K562 (cell line): ENCODE measurements at regions not wholly inside any gene's neighbourhood (a gene's known extent, or its start where the extent isn't known, plus 50 kb on each side); places are given as distances from the start of the nearest gene placed in this dataset.

Experiments used
- ATAC-seq: fragments of 200-7000 bp; cut with Tn5 transposase; 3 replicates; pipeline ENCODE4 v1.9.1; 2020; ENCODE audit warnings: moderate library complexity
- BruUV-seq: library from RNA; stranded (reverse); fragments of 400-500 nt; replicated peaks from 2 replicates; lab custom pipeline; 2021; lab: Mats Ljungman, UMichigan
- CTCF ChIA-PET: fragments of 300-600 bp; formaldehyde crosslinking; extraction: SDS; loops from one replicate; lab custom pipeline; 2021; ENCODE audit warnings: low intra/inter-chr PET ratio; lab: Yijun Ruan, JAX
- POLR2A ChIA-PET: fragments of 300-600, 350-650 bp; sonication (Branson Sonifier 250); formaldehyde crosslinking; extraction: SDS; loops from one replicate; lab custom pipeline; 2021; ENCODE audit warnings: antibody characterized with exemption, inconsistent platforms; lab: Yijun Ruan, JAX
- DNase-seq, 4 experiments: peaks; one replicate each; pipeline versions ENCODE4 v3.0.0 to v3.0.0-alpha.2; 2011 to 2018; ENCODE audit warnings: low spot score in 3 of 4, mixed read lengths in 3 of 4; ENCODE audit errors: extremely low read depth in 1 of 4
- FAIRE-seq: peaks from 2 replicates; lab custom pipeline; 2011; peaks lifted over from hg19 to GRCh38; lab: Jason Lieb, UNC
- H2AFZ ChIP-seq: 2 replicates; pipeline ENCODE4 v1.6.0; 2011; ENCODE audit warnings: low read depth, low read length, control low read depth, inconsistent platforms
- H3K27ac ChIP-seq: fragments of 200-600 bp; 3 replicates; pipeline ENCODE4 v1.8.0; 2011; ENCODE audit warnings: low read depth, mild to moderate bottlenecking, control low read depth, inconsistent platforms, low read length, moderate library complexity, mixed read lengths; ENCODE audit errors: extremely low read depth
- H3K27me3 ChIP-seq, 2 experiments: fragments of 300-600 bp in 1 of 2; 2 replicates in 1 of 2; 3 replicates in 1 of 2; pipeline versions ENCODE4 v1.6.0 to v1.8.0; 2011; ENCODE audit warnings: inconsistent platforms in 2 of 2, low read length in 2 of 2, mild to moderate bottlenecking in 1 of 2, mixed read lengths in 1 of 2, moderate library complexity in 1 of 2; ENCODE audit not compliant: control insufficient read depth in 2 of 2, insufficient read depth in 2 of 2
- H3K36me3 ChIP-seq: fragments of 300-600 bp; 3 replicates; pipeline ENCODE4 v1.8.0; 2011; ENCODE audit warnings: mild to moderate bottlenecking, low read length, inconsistent platforms; ENCODE audit not compliant: control insufficient read depth, insufficient read depth
- H3K4me1 ChIP-seq, 2 experiments: fragments of 200-600 bp in 1 of 2; replicated peaks in 1 of 2; 2 replicates in 1 of 2; 3 replicates in 1 of 2; pipeline versions ENCODE4 v1.5.1 to v1.8.0; 2011; ENCODE audit warnings: inconsistent platforms in 2 of 2, low read length in 2 of 2, mild to moderate bottlenecking in 1 of 2, mixed read lengths in 1 of 2, moderate library complexity in 1 of 2; ENCODE audit not compliant: control insufficient read depth in 2 of 2, insufficient read depth in 2 of 2
- H3K4me2 ChIP-seq: 2 replicates; pipeline ENCODE4 v1.6.1; 2011; ENCODE audit warnings: low read length, control low read depth, inconsistent platforms, mixed read lengths; ENCODE audit not compliant: insufficient read depth
- H3K4me3 ChIP-seq: fragments of 200-600 bp; sonication (generic), shearing (Covaris generic); 2 replicates; pipeline ENCODE4 v1.5.1; 2016; ENCODE audit warnings: control low read depth, inconsistent platforms
- H3K79me2 ChIP-seq: fragments of 200-600 bp; 3 replicates; pipeline ENCODE4 v1.8.0; 2011; ENCODE audit warnings: low read length, inconsistent platforms; ENCODE audit not compliant: control insufficient read depth, insufficient read depth
- H3K9ac ChIP-seq, 2 experiments: 2 replicates each; pipeline versions ENCODE4 v1.6.0 to v1.6.1; 2011; ENCODE audit warnings: low read depth in 2 of 2, low read length in 2 of 2, control low read depth in 1 of 2, inconsistent platforms in 1 of 2, mild to moderate bottlenecking in 1 of 2, mixed read lengths in 1 of 2; ENCODE audit not compliant: insufficient read depth in 1 of 2
- H3K9me1 ChIP-seq: one replicate; pipeline ENCODE4 v1.6.0; 2011; ENCODE audit warnings: inconsistent platforms, mild to moderate bottlenecking, low read length, moderate library complexity; ENCODE audit not compliant: control insufficient read depth, insufficient read depth
- H3K9me3 ChIP-seq: replicated peaks from 2 replicates; pipeline ENCODE4 v1.5.1; 2011; ENCODE audit warnings: low read depth, low read length, inconsistent platforms; ENCODE audit not compliant: control insufficient read depth, insufficient read depth
- H4K20me1 ChIP-seq: replicated peaks from 2 replicates; pipeline ENCODE4 v1.6.1; 2011; ENCODE audit warnings: low read length, inconsistent platforms, mixed read lengths; ENCODE audit not compliant: control insufficient read depth, insufficient read depth
- ARID2 ChIP-seq: fragments of 450-650 bp; IDR thresholded peaks from 2 replicates; pipeline ENCODE4 v1.6.1; 2017; ENCODE audit warnings: antibody characterized with exemption, mild to moderate bottlenecking
- ATF1 ChIP-seq, 2 experiments: fragments of 450-650 bp in 1 of 2; IDR thresholded peaks; 2 replicates each; pipeline ENCODE4 v1.6.1; 2016; ENCODE audit warnings: missing compliant biosample characterization in 1 of 2, missing genetic modification characterization in 1 of 2
- ETV6 ChIP-seq, 3 experiments: fragments of 150-350 bp in 1 of 3; sonication (generic) in 1 of 3; formaldehyde crosslinking in 1 of 3; IDR thresholded peaks; 2 replicates each; pipeline versions ENCODE4 v1.6.1 to v1.8.0; 2014 to 2022; ENCODE audit warnings: borderline replicate concordance in 2 of 3, low read depth in 2 of 3, antibody characterized with exemption in 1 of 3, low read length in 1 of 3, mild to moderate bottlenecking in 1 of 3, missing genetic modification reagents in 1 of 3
- FUS ChIP-seq: fragments of 200-400 bp; formaldehyde crosslinking; optimal IDR thresholded peaks from 2 replicates; pipeline ENCODE3; 2017; ENCODE audit warnings: low read depth, low read length
- GABPA ChIP-seq: fragments of 200-800 bp; sonication (Bioruptor generic); conservative IDR thresholded peaks from 2 replicates; pipeline ENCODE4 v1.6.1; 2016; ENCODE audit warnings: low read depth, missing genetic modification characterization, missing compliant biosample characterization
- HDAC6 ChIP-seq: IDR thresholded peaks from 2 replicates; pipeline ENCODE4 v1.6.1; 2012; ENCODE audit warnings: low read depth, mild to moderate bottlenecking, control low read depth, inconsistent platforms, low read length, moderate library complexity
- IFI16 ChIP-seq: fragments of 250-450 bp; sonication (Bioruptor Pico); IDR thresholded peaks from 2 replicates; pipeline ENCODE4 v2.1.2; 2022; ENCODE audit warnings: mild to moderate bottlenecking, inconsistent platforms
- PHB2 ChIP-seq: fragments of 450-650 bp; IDR thresholded peaks from 2 replicates; pipeline ENCODE4 v1.6.1; 2017; ENCODE audit warnings: low read depth
- RBFOX2 ChIP-seq: fragments of 200-400 bp; formaldehyde crosslinking; IDR thresholded peaks from 2 replicates; pipeline ENCODE4 v1.6.1; 2017; ENCODE audit warnings: low read depth, mild to moderate bottlenecking, low read length, moderate library complexity
- RBM34 ChIP-seq: fragments of 200-400 bp; formaldehyde crosslinking; IDR thresholded peaks from 2 replicates; pipeline ENCODE4 v1.6.1; 2018; ENCODE audit warnings: low read length, borderline replicate concordance; ENCODE audit not compliant: insufficient read depth
- RFX1 ChIP-seq: fragments of 450-650 bp; IDR thresholded peaks from 2 replicates; pipeline ENCODE4 v1.6.1; 2016; ENCODE audit warnings: mild to moderate bottlenecking, moderate library complexity
- RUNX1 ChIP-seq: sonication (generic); IDR thresholded peaks from 2 replicates; pipeline ENCODE4 v1.6.1; 2016; ENCODE audit warnings: antibody characterized with exemption, low read depth
- TAL1 ChIP-seq: fragments of 450-650 bp; IDR thresholded peaks from 2 replicates; pipeline ENCODE4 v1.6.1; 2016; ENCODE audit warnings: mild to moderate bottlenecking
- ZNF184 ChIP-seq: sonication (generic); formaldehyde crosslinking; IDR thresholded peaks from 2 replicates; pipeline ENCODE4 v1.5.0; 2020; ENCODE audit warnings: missing genetic modification reagents
- WGBS: fragments of 100-300 bp; shearing (Covaris generic); methylation state at CpG from one replicate; pipeline ENCODE4 v1.1.6; 2016; ENCODE audit warnings: low coverage, mixed read lengths; ENCODE audit not compliant: insufficient coverage; ENCODE audit errors: missing lambda C conversion rate; 5-methylcytosine and 5-hydroxymethylcytosine counted together
- in situ Hi-C: fragments of 300-500 bp; cut with MboI; formaldehyde crosslinking; loops from 4 replicates; pipeline ENCODE4 v1.15.0; 2018; ENCODE audit warnings: inconsistent platforms, mixed read lengths
- intact Hi-C: fragments of 100-400 bp; cut with micrococcal nuclease; formaldehyde crosslinking; loops from 2 replicates; pipeline ENCODE4 v1.14.2; 2022
- TF ChIP-seq, protein P1 (sequence below): sonication (generic); formaldehyde crosslinking; IDR thresholded peaks from 2 replicates; pipeline ENCODE4 v1.8.1; 2023; ENCODE audit warnings: mild to moderate bottlenecking, missing genetic modification reagents
- TF ChIP-seq, protein P2 (sequence below): sonication (generic); formaldehyde crosslinking; IDR thresholded peaks from 2 replicates; pipeline ENCODE4 v1.8.1; 2022; ENCODE audit warnings: missing genetic modification reagents
- TF ChIP-seq, protein P3 (sequence below): fragments of 450-650 bp; formaldehyde crosslinking; IDR thresholded peaks from 2 replicates; pipeline ENCODE4 v1.4.0; 2020; ENCODE audit warnings: mild to moderate bottlenecking, moderate library complexity

DNA sequence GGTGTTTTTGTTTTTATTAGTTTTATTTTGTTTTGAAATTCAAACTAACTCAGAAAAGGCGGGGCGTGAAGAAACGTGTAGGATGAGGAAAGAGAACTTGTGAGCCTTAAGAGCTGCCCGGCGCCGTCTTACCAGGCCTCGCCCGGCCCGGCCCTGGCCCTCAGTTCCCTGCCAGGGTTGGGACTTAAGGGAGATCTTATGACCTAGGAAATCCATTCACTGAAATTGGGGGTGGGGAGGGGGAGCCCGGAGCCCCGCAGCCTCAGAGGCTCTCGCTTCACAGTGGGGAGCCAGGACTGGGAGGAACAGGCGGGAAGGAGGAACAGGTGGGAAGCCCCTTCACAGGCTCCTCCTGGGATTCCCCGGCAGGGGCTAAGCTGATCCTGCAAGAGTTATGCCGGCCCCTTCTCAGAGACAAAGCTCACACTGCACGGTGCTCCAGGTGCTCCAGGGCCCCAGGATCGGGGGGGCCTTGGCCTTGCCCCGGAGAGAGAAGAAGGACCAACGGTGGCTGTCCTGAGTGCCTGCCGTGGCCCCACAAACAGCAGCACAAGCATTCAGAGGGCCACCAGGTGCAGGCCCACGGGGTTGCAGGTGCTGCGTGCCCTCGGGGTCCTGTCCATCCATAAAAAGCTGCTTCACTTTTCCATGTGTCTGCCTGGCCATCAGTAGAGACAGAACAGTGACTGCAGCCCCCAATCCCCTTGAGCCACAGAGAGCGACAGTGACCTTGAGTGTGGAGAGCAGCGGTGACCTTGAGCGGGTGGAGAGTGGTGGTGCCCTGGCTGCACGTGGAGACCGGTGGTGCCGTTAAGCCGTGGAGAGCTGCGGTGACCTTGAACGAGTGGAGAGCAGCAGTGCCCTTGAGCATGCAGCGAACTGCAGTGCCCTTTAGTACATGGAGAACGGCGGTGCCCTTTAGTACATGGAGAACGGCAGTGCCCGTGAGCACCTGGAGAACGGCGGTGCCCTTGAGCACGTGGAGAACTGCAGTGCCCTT lies 152.7 kb downstream of the DLL1 start:
- peaks cover 13 to 75% of the 10 kb centered on the region in 2 experiments; a peak in 4 of 5 replicates for H3K27me3 ChIP-seq
- H4K20me1 ChIP-seq, result no peaks in the 10 kb centered on the region
- intact Hi-C loops, result no loop called here
- no peaks in the 10 kb centered on the region for H3K79me2 ChIP-seq
- in situ Hi-C loops, result no loop called here
- H3K36me3 ChIP-seq, result no peaks in the 10 kb centered on the region
- ChIA-PET POLR2A (interaction anchor here (0.7 to 1.1 kb wide), 2 partner anchors 13 to 356 kb away, joined by 3 to 5 read pairs; no protein-coding TSS in a partner anchor), CTCF (no interaction called here)
- WGBS, result 6% methylated on average over 40 of the region's 40 CpGs
- BruUV-seq, result no TSS peak
- DNase-seq (no peak), ATAC-seq (no peak), FAIRE-seq (no peak)
- H3K9me3 ChIP-seq, result no peaks in the 10 kb centered on the region
- no peaks in the 10 kb centered on the region for H3K9me1 ChIP-seq
- no peak overlapping the region for H3K4me3 ChIP-seq
- no peak overlapping the region for H3K9ac ChIP-seq
- H3K4me2 ChIP-seq, result no peak overlapping the region
- no peak overlapping the region for H3K27ac ChIP-seq
- H3K4me1 ChIP-seq, result peaks cover 0 to 9% of the 10 kb centered on the region in 2 experiments; a peak in 2 of 5 replicates
- no peak overlapping the region for H2AFZ ChIP-seq
- TF ChIP-seq PHB2, result no peak
- TF ChIP-seq RUNX1, result no peak
- TF ChIP-seq, protein P1, sequence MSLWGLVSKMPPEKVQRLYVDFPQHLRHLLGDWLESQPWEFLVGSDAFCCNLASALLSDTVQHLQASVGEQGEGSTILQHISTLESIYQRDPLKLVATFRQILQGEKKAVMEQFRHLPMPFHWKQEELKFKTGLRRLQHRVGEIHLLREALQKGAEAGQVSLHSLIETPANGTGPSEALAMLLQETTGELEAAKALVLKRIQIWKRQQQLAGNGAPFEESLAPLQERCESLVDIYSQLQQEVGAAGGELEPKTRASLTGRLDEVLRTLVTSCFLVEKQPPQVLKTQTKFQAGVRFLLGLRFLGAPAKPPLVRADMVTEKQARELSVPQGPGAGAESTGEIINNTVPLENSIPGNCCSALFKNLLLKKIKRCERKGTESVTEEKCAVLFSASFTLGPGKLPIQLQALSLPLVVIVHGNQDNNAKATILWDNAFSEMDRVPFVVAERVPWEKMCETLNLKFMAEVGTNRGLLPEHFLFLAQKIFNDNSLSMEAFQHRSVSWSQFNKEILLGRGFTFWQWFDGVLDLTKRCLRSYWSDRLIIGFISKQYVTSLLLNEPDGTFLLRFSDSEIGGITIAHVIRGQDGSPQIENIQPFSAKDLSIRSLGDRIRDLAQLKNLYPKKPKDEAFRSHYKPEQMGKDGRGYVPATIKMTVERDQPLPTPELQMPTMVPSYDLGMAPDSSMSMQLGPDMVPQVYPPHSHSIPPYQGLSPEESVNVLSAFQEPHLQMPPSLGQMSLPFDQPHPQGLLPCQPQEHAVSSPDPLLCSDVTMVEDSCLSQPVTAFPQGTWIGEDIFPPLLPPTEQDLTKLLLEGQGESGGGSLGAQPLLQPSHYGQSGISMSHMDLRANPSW (CRISPR knock-in tag), result no peak
- no peak for TF ChIP-seq FUS
- no peak for TF ChIP-seq ETV6 (IDR thresholded peaks at IDR 0.05; ENCODE audit: borderline replicate concordance in 1 of 2, low read depth in 2 of 2, low read length in 1 of 2)
- TF ChIP-seq ETV6 (CRISPR knock-in tag; IDR thresholded peaks at IDR 0.05; ENCODE audit: borderline replicate concordance), result no peak
- no peak for TF ChIP-seq RBFOX2
- TF ChIP-seq TAL1, result no peak
- TF ChIP-seq HDAC6, result no peak
- TF ChIP-seq, protein P2, sequence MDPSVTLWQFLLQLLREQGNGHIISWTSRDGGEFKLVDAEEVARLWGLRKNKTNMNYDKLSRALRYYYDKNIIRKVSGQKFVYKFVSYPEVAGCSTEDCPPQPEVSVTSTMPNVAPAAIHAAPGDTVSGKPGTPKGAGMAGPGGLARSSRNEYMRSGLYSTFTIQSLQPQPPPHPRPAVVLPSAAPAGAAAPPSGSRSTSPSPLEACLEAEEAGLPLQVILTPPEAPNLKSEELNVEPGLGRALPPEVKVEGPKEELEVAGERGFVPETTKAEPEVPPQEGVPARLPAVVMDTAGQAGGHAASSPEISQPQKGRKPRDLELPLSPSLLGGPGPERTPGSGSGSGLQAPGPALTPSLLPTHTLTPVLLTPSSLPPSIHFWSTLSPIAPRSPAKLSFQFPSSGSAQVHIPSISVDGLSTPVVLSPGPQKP (CRISPR knock-in tag), result no peak
- no peak for TF ChIP-seq ARID2
- TF ChIP-seq RBM34, result no peak
- no peak for TF ChIP-seq RFX1
- no peak for TF ChIP-seq ATF1 (CRISPR knock-in tag; IDR thresholded peaks at IDR 0.05)
- no peak for TF ChIP-seq ATF1 (tag; IDR thresholded peaks at IDR 0.05)
- TF ChIP-seq GABPA (tag), result no peak
- no peak for TF ChIP-seq ZNF184 (CRISPR knock-in tag)
- TF ChIP-seq, protein P3, sequence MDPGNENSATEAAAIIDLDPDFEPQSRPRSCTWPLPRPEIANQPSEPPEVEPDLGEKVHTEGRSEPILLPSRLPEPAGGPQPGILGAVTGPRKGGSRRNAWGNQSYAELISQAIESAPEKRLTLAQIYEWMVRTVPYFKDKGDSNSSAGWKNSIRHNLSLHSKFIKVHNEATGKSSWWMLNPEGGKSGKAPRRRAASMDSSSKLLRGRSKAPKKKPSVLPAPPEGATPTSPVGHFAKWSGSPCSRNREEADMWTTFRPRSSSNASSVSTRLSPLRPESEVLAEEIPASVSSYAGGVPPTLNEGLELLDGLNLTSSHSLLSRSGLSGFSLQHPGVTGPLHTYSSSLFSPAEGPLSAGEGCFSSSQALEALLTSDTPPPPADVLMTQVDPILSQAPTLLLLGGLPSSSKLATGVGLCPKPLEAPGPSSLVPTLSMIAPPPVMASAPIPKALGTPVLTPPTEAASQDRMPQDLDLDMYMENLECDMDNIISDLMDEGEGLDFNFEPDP, result no peak
- TF ChIP-seq IFI16 (CRISPR knock-in tag), result no peak
